Activated T-helper 1 cell treated with anti-CD3 and anti-CD28 coated beads, Interleukin-12 subunit alpha, Interleukin-12 subunit beta, Interleukin-2, Interleukin-4 antibody, amounts not matched to agents 30 ng/mL and 10 ng/mL and 1 ng/mL, durations not matched to agents 14 hours and 24 hours and 36 hours (primary cell): ENCODE measurements at regions not wholly inside any gene's neighbourhood (a gene's known extent, or its start where the extent isn't known, plus 50 kb on each side); places are given as distances from the start of the nearest gene placed in this dataset.
"Not testable (repeated sequence)": the region's sequence is repeated elsewhere in the genome, so short reads cannot be mapped to it uniquely, and the experiment has no call there.

Experiments used
- DNase-seq: peaks from one replicate; pipeline ENCODE4 v3.0.0; 2021; ENCODE audit warnings: low spot score
- H3K27ac Mint-ChIP-seq: one replicate; pipeline ENCODE4 v1.8.0; 2021; ENCODE audit warnings: mild to moderate bottlenecking, mixed read lengths
- H3K27me3 Mint-ChIP-seq: one replicate; pipeline ENCODE4 v1.8.0; 2022; ENCODE audit warnings: mild to moderate bottlenecking, moderate library complexity, mixed read lengths; ENCODE audit not compliant: insufficient read depth
- H3K36me3 Mint-ChIP-seq: one replicate; pipeline ENCODE4 v1.8.0; 2021; ENCODE audit warnings: low read depth, mixed read lengths
- H3K4me1 Mint-ChIP-seq: one replicate; pipeline ENCODE4 v1.8.0; 2021; ENCODE audit warnings: low read depth, mixed read lengths
- H3K4me3 Mint-ChIP-seq: one replicate; pipeline ENCODE4 v1.8.0; 2021; ENCODE audit warnings: mild to moderate bottlenecking, moderate library complexity, mixed read lengths
- H3K9me3 Mint-ChIP-seq: one replicate; pipeline ENCODE4 v1.8.0; 2021; ENCODE audit warnings: mixed read lengths
- intact Hi-C: fragments of 100-400 bp; cut with micrococcal nuclease; formaldehyde crosslinking; loops from one replicate; pipeline ENCODE4 v1.15.1; 2024

- no peaks in the 10 kb centered on the region for H3K9me3 Mint-ChIP-seq
- intact Hi-C loops, result no loop called here
- H3K27ac Mint-ChIP-seq, result no peak overlapping the region
- no peak for DNase-seq
- no peaks in the 10 kb centered on the region for H3K4me1 Mint-ChIP-seq
- no peaks in the 10 kb centered on the region for H3K36me3 Mint-ChIP-seq
- no peak overlapping the region for H3K4me3 Mint-ChIP-seq
- no peaks in the 10 kb centered on the region for H3K27me3 Mint-ChIP-seq
Measured at GRCh38 chr6:134819236-134819635, 130.7 kb downstream of the ALDH8A1 start.

DNA sequence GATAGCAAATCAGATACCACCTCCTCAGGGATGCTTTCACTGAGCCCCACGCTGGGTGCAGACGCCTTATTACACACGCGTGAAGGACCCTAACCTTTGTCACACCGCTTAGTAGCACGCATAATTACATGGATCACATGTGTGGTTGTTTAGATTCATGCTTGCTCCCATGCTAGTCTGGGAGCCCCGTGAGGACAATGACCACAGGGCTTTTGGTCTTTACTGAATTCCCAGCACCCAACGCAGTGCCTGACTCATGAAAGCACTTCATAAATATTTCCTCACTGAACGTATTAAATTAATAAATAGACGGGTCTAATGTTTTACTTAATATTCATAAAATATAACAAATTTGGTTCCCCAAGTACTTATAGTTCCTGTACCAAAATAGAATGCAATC, 132.5 kb downstream of the ALDH8A1 start:
- Mint-ChIP-seq H3K27me3 (peaks cover 2% of the 10 kb centered on the region), H3K4me3 (no peak overlapping the region), H3K4me1 (no peaks in the 10 kb centered on the region), H3K27ac (no peak overlapping the region), H3K9me3 (no peaks in the 10 kb centered on the region), H3K36me3 (no peaks in the 10 kb centered on the region)
- DNase-seq, result no peak
- intact Hi-C loops, result no loop called here

DNA sequence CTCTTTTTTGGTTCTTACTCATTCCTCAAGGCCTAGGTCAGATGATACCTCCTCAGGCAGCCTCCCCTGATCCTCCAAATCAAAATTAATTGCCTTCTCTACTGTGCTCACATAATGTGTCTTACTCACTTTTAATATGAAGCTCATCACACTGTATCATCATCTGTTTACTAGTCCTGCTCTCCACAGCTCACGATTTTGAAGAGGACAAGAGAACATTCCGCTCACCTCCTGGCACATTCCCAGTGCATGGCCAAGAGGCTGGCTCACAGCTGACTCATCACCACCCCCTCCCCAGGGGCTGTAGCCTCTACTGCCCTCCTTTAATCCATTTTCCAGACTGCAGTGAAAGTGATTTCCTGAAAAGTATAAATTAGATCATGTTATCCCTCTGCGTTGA, 133.1 kb downstream of the ALDH8A1 start:
- DNase-seq, result no peak
- H3K4me3 Mint-ChIP-seq, result no peak overlapping the region
- no peaks in the 10 kb centered on the region for H3K36me3 Mint-ChIP-seq
- intact Hi-C loops, result no loop called here
- H3K27ac Mint-ChIP-seq, result no peak overlapping the region
- no peaks in the 10 kb centered on the region for H3K4me1 Mint-ChIP-seq
- H3K9me3 Mint-ChIP-seq, result no peaks in the 10 kb centered on the region
- H3K27me3 Mint-ChIP-seq, result peaks cover 2% of the 10 kb centered on the region

DNA sequence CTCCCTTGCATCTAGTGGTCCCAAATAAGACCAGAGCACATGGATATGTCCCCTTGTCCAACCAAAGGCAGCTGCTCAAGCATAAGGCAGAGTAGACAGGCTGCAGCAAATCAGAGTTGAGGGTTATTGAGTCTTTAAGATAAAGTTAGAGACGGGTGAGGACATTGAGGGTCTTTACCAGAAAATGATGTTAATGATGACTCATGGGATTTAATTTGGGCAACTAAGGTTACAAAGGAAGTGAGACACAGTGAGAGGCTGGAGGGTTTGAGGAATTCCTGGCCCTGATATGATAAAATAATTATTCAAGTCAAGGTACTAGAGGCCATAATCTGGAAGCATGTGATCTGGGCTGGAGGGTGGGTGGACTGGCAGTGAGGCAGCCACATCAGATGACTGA, 133.6 kb downstream of the ALDH8A1 start:
- no peaks in the 10 kb centered on the region for H3K4me1 Mint-ChIP-seq
- intact Hi-C loops, result no loop called here
- no peak overlapping the region for H3K4me3 Mint-ChIP-seq
- no peaks in the 10 kb centered on the region for H3K36me3 Mint-ChIP-seq
- H3K27ac Mint-ChIP-seq, result no peak overlapping the region
- no peaks in the 10 kb centered on the region for H3K9me3 Mint-ChIP-seq
- DNase-seq, result no peak
- peaks cover 2% of the 10 kb centered on the region for H3K27me3 Mint-ChIP-seq

GRCh38 chr6:134814076-134814695, 135.7 kb downstream of the ALDH8A1 start:
- Mint-ChIP-seq H3K27me3 (peaks cover 8% of the 10 kb centered on the region), H3K36me3 (no peaks in the 10 kb centered on the region), H3K9me3 (no peaks in the 10 kb centered on the region), H3K4me3 (no peak overlapping the region), H3K27ac (no peak overlapping the region), H3K4me1 (no peaks in the 10 kb centered on the region)
- DNase-seq, result no peak
- intact Hi-C loops, result no loop called here

DNA sequence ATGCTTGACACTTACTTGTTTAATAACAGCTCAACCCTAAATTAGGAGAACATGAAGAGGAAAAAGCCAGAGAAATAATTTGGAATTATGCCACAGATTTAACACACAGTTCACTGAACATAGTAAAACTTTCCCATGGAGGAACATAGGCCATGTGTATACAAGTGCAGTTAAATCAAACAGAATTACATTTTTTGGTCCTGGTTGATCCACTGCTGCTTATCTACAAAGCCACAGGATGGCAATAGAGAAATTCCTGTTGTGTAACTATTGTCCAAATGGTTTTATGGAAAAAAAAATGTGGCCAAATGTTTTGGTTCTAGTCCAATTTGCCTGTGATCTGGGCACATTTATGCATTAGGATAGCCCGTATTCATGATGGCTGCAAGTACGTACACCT, 136.8 kb downstream of the ALDH8A1 start:
- intact Hi-C loops, result no loop called here
- DNase-seq, result no peak
- Mint-ChIP-seq H3K4me3 (no peak overlapping the region), H3K4me1 (no peaks in the 10 kb centered on the region), H3K9me3 (no peaks in the 10 kb centered on the region), H3K27ac (no peak overlapping the region), H3K27me3 (peaks cover 10% of the 10 kb centered on the region), H3K36me3 (no peaks in the 10 kb centered on the region)

DNA sequence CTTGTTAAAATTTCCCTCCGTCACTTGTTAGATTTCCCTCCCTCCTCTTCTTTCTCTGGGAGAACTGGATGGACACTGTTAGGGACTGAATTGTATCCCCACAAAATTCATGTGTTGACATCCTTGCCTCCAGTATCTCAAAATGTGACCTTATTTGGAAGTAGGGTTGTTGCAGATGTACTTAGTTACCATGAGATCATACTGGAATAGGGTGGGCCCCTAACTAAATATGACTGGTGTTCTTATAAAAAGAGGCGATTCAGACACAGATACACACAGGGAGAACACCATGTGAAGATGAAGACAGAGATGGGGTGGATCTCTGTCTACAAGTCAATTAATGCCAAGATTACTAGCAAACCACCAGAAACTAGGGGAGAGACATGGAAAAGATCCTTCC, 139.5 kb downstream of the ALDH8A1 start:
- intact Hi-C loops, result no loop called here
- Mint-ChIP-seq H3K27ac (no peak overlapping the region), H3K36me3 (no peaks in the 10 kb centered on the region), H3K4me1 (no peaks in the 10 kb centered on the region), H3K27me3 (peaks cover 19% of the 10 kb centered on the region), H3K4me3 (no peak overlapping the region), H3K9me3 (no peaks in the 10 kb centered on the region)
- no peak for DNase-seq

DNA sequence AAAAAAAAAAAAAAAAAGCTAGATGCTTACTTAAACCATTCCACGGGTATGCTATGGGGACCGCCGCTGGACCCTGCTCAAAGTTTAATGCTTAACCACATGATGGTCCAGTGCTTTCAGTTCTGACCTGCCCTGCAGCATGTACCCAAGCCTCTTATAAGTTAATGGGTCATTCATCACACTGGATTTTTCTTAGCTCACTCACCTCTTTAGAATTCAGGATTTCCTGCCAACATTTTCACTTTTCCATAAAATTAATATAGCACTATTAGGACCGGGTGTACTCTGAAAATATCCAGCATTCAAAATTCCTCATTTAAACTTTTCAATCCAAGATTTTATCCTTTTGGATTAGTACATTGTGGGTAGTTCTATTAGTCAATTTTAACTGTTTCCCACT, 140.8 kb downstream of the ALDH8A1 start:
- intact Hi-C loops, result no loop called here
- no peak overlapping the region for H3K27ac Mint-ChIP-seq

DNA sequence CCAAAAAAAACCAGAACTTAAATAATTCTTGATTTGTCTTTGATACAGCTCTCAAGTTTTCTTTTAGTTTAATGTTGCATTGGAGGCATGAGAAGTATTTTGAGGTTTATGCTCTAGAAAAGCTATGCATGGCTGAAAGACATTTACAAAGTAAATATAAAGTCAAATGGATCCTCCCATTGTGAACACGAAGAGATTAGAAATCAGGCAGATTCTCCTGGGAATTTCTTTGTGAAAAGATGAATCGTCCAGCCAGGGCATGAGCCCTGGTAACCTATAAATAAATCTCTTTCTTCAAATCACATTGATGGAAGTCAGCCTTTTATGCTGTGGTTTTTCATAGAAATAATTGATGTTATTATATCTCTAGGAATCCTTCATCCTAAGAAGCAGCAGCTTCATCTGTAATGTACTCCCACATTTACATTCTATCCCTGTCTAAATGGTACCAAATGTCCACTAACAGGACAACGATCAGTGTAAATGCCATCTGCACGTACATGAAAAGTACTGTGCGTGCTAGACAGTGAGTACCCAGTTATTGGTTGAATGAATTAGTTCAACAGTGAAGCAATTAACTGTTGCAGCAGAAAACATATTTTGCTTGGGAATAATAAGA, 143.6 kb downstream of the ALDH8A1 start:
- Mint-ChIP-seq H3K4me3 (no peak overlapping the region), H3K36me3 (no peaks in the 10 kb centered on the region), H3K9me3 (no peaks in the 10 kb centered on the region), H3K27ac (no peak overlapping the region), H3K4me1 (no peaks in the 10 kb centered on the region), H3K27me3 (peaks cover 20% of the 10 kb centered on the region)
- DNase-seq, result no peak
- intact Hi-C loops, result no loop called here

More for the DNA sequence above, 140.8 kb downstream of the ALDH8A1 start:
- Mint-ChIP-seq H3K9me3 (no peaks in the 10 kb centered on the region), H3K36me3 (no peaks in the 10 kb centered on the region), H3K4me3 (no peak overlapping the region), H3K4me1 (no peaks in the 10 kb centered on the region), H3K27me3 (peaks cover 19% of the 10 kb centered on the region)
- DNase-seq, result no peak

GRCh38 chr6:134805168-134805567, 144.7 kb downstream of the ALDH8A1 start:
- no peaks in the 10 kb centered on the region for H3K36me3 Mint-ChIP-seq
- intact Hi-C loops, result no loop called here
- no peaks in the 10 kb centered on the region for H3K9me3 Mint-ChIP-seq
- no peak overlapping the region for H3K4me3 Mint-ChIP-seq
- peaks cover 13% of the 10 kb centered on the region for H3K27me3 Mint-ChIP-seq
- DNase-seq, result no peak
- no peak overlapping the region for H3K27ac Mint-ChIP-seq
- H3K4me1 Mint-ChIP-seq, result no peaks in the 10 kb centered on the region

- DNase-seq, H3K9me3 Mint-ChIP-seq, intact Hi-C loops, H3K4me3 Mint-ChIP-seq, H3K27ac Mint-ChIP-seq, H3K4me1 Mint-ChIP-seq, H3K36me3 Mint-ChIP-seq: not testable (repeated sequence)
- peaks cover 13% of the 10 kb centered on the region for H3K27me3 Mint-ChIP-seq
Measured at GRCh38 chr6:134804311-134804710, 145.6 kb downstream of the ALDH8A1 start.

GRCh38 chr6:134802426-134803058, 147.4 kb downstream of the ALDH8A1 start:
- Mint-ChIP-seq H3K27me3 (peaks cover 9% of the 10 kb centered on the region), H3K36me3 (no peaks in the 10 kb centered on the region), H3K9me3 (no peaks in the 10 kb centered on the region), H3K4me3 (no peak overlapping the region), H3K4me1 (no peaks in the 10 kb centered on the region), H3K27ac (no peak overlapping the region)
- no peak for DNase-seq
- intact Hi-C loops, result no loop called here

GRCh38 chr6:134797400-134798113, 152.3 kb downstream of the ALDH8A1 start:
- Mint-ChIP-seq H3K27ac (no peak overlapping the region), H3K4me3 (no peak overlapping the region), H3K4me1 (no peaks in the 10 kb centered on the region), H3K36me3 (no peaks in the 10 kb centered on the region), H3K9me3 (peaks cover 10% of the 10 kb centered on the region), H3K27me3 (peaks cover 6% of the 10 kb centered on the region)
- no peak for DNase-seq
- intact Hi-C loops, result no loop called here
